BE2C (cell line): ENCODE measurements at regions not wholly inside any gene's neighbourhood (a gene's known extent, or its start where the extent isn't known, plus 50 kb on each side); places are given as distances from the start of the nearest gene placed in this dataset.

Experiments used
- DNase-seq: peaks from one replicate; pipeline ENCODE4 v3.0.0-alpha.2; 2020
- H3K27me3 ChIP-seq: fragments of 250-450 bp; sonication (Bioruptor Pico); 2 replicates; pipeline ENCODE4 v1.5.1; 2020; ENCODE audit warnings: mild to moderate bottlenecking
- H3K36me3 ChIP-seq: fragments of 250-450 bp; sonication (Bioruptor Pico); 2 replicates; pipeline ENCODE4 v1.5.1; 2020; ENCODE audit warnings: mild to moderate bottlenecking
- H3K4me1 ChIP-seq: fragments of 250-450 bp; sonication (Bioruptor Pico); 2 replicates; pipeline ENCODE4 v1.5.1; 2020
- H3K4me3 ChIP-seq: 2 replicates; pipeline ENCODE4 v1.5.1; 2011; ENCODE audit warnings: low read depth, low read length
- H3K9me3 ChIP-seq: fragments of 250-450 bp; sonication (Bioruptor Pico); 2 replicates; pipeline ENCODE4 v1.5.1; 2020
- TF ChIP-seq, protein P1 (sequence below): IDR thresholded peaks from 2 replicates; pipeline ENCODE4 v1.5.1; 2012; ENCODE audit warnings: mild to moderate bottlenecking, low read depth, low read length

DNA sequence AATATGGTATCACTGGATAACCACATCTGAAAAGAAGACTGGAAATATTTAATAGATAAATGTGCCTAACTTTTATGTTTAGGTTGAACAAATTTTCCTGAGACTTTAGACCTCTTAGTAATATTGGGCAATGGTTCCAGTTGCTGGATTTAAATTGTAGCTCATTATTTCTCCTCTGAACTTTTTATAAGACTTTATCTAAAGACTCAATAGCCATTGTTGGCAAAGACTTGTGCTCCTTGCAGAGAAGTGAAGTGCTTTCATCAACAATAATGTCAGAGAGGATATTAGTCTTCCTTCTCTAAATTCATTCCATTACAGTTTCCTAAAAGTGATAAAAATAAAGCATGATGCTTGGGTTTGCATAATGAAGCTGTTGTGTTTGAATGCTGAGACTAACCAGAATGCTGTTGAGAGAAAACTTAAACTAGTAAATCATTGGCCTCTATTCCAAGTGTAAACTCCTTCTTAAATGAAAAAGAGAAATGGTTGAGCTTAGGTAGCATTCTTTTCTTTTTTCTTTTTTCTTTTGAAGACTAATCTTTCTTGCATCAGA is 200.2 kb downstream of the TMTC3 start:
- Histone ChIP-seq H3K27me3 (no peaks in the 10 kb centered on the region), H3K36me3 (no peaks in the 10 kb centered on the region), H3K4me1 (no peaks in the 10 kb centered on the region), H3K4me3 (no peak overlapping the region), H3K9me3 (no peaks in the 10 kb centered on the region)
- no peak for DNase-seq
- TF ChIP-seq, protein P1, sequence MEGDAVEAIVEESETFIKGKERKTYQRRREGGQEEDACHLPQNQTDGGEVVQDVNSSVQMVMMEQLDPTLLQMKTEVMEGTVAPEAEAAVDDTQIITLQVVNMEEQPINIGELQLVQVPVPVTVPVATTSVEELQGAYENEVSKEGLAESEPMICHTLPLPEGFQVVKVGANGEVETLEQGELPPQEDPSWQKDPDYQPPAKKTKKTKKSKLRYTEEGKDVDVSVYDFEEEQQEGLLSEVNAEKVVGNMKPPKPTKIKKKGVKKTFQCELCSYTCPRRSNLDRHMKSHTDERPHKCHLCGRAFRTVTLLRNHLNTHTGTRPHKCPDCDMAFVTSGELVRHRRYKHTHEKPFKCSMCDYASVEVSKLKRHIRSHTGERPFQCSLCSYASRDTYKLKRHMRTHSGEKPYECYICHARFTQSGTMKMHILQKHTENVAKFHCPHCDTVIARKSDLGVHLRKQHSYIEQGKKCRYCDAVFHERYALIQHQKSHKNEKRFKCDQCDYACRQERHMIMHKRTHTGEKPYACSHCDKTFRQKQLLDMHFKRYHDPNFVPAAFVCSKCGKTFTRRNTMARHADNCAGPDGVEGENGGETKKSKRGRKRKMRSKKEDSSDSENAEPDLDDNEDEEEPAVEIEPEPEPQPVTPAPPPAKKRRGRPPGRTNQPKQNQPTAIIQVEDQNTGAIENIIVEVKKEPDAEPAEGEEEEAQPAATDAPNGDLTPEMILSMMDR, result no peak

DNA sequence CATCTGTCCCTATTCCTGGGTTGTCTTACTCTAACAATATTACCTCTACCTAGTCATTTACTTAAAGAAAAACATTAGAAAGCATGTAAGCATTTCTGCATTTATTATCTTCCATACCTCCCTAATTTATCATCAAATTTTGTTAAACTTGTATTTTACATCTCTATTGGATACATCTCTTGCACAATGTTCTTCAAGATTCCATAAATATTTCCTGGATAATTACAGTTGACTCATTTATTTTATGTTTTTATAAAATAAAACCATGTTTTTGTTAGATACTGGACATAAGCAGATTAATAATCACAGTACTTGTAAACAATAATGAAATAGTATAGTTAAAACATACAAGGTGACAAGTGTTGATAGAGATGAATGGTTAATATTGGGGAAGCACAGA is 209.0 kb downstream of the TMTC3 start:
- Histone ChIP-seq H3K36me3 (no peaks in the 10 kb centered on the region), H3K4me1 (no peaks in the 10 kb centered on the region), H3K4me3 (no peak overlapping the region), H3K27me3 (no peaks in the 10 kb centered on the region), H3K9me3 (no peaks in the 10 kb centered on the region)
- TF ChIP-seq, protein P1, result no peak
- DNase-seq, result no peak

DNA sequence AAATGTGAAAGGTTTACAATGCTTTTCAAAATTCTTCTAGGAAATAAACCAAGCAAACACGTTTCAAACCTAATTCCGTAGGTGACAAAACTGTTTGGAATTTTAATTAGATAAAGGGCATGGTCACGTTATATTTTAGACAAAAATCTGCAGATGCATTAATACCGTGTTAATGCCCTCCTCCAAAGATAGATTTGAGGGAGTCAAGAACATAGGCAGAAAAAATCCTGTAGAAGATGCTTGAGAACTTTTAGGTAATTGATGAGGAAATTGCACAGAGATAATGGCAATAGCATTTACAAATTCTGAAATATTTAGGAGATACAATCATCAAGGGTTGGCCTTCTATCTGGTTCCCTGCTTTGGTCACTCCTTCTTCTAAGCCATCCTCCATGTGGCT is 212.6 kb downstream of the TMTC3 start:
- TF ChIP-seq, protein P1, result no peak

DNA sequence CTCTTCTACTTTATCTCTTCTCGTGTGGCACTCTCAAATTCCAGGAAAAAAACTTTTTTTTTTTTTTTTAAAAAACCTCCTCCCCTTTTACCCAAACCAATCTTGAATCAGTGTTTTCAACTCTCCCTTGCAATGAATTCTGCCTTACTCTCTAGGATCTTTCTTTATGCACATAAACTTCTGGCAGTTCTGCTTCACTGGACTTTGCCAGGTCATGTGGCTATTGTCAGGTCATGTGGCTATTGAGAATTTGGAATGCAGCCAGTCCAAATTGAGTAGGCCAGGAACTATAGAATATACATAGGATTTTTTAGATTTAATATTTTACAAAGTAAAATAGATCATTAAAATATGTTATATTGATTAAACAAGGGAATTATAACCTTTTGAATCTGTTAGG is 218.2 kb downstream of the TMTC3 start:
- Histone ChIP-seq H3K27me3 (no peaks in the 10 kb centered on the region), H3K9me3 (no peaks in the 10 kb centered on the region; the same call in 1 of the 2 replicates), H3K4me3 (no peak overlapping the region), H3K4me1 (no peaks in the 10 kb centered on the region), H3K36me3 (no peaks in the 10 kb centered on the region)
- TF ChIP-seq, protein P1, result no peak
- no peak for DNase-seq

More for the DNA sequence above, 212.6 kb downstream of the TMTC3 start:
- no peaks in the 10 kb centered on the region for H3K27me3 ChIP-seq
- no peak for DNase-seq
- H3K36me3 ChIP-seq, result no peaks in the 10 kb centered on the region
- H3K4me1 ChIP-seq, result no peaks in the 10 kb centered on the region
- H3K9me3 ChIP-seq, result no peaks in the 10 kb centered on the region
- H3K4me3 ChIP-seq, result no peak overlapping the region

DNA sequence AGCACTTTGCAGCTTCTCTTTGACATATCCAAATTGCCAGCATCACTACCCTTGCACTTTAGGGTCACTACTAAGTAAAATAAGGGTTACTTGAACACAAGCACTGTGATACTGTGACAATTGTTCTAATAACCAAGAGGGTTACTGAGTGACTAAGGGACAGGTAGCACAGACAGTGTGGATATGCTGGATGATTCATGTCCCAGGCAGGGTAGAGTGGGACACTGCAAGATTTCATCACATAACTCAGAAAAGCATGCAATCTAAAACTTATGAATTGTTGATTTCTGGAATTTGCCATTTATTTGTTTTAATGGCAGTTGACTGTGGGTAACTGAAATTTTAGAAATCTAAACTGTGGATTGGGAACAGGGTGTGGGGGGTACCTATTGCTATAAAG is 218.8 kb downstream of the KITLG start:
- no peaks in the 10 kb centered on the region; the same call in 1 of the 2 replicates for H3K9me3 ChIP-seq
- TF ChIP-seq, protein P1, result no peak
- no peaks in the 10 kb centered on the region for H3K27me3 ChIP-seq
- no peak for DNase-seq
- H3K36me3 ChIP-seq, result no peaks in the 10 kb centered on the region
- no peak overlapping the region for H3K4me3 ChIP-seq
- H3K4me1 ChIP-seq, result no peaks in the 10 kb centered on the region

DNA sequence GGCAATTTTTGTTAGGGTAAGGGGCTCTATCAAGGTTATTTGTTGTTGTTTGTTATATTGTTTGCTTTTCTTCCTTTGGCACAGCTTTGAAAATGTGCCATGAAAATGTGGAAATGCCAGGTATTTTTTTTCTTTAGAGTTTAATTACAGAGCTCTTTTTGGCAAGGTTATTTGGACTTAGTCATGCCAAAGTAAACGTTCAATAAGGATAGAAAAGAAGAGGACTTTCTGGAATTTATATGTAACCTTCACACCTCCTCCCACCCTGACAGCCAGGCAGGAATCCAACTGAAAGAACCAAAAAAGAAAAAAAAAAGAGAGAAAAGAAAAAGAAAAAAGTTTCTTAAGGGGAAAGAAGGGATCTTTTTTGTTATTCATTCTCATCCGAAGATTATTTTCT is 217.8 kb downstream of the KITLG start:
- no peaks in the 10 kb centered on the region for H3K36me3 ChIP-seq
- TF ChIP-seq, protein P1, result no peak
- H3K4me3 ChIP-seq, result no peak overlapping the region
- no peaks in the 10 kb centered on the region for H3K4me1 ChIP-seq
- H3K27me3 ChIP-seq, result no peaks in the 10 kb centered on the region
- H3K9me3 ChIP-seq, result no peaks in the 10 kb centered on the region; the same call in 1 of the 2 replicates
- no peak for DNase-seq
